Suprapubic skin (tissue), 4 donors: ENCODE measurements at regions not wholly inside any gene's neighbourhood (a gene's known extent, or its start where the extent isn't known, plus 50 kb on each side); places are given as distances from the start of the nearest gene placed in this dataset.

Experiments used
- CTCF ChIP-seq, 2 donors: fragments of 200-600 bp in 1 of 2; fragments of 450-650 bp in 1 of 2; sonication (generic) in 1 of 2; IDR thresholded peaks; one replicate each; pipeline ENCODE4 v1.5.1; 2016 to 2019; ENCODE audit warnings: antibody characterized with exemption in 2 of 2, mild to moderate bottlenecking in 1 of 2, moderate library complexity in 1 of 2
- POLR2A ChIP-seq, 2 donors: fragments of 450-650 bp; IDR thresholded peaks; one replicate each; pipeline ENCODE4 v1.6.1; 2017; ENCODE audit warnings: antibody characterized with exemption in 2 of 2, mild to moderate bottlenecking in 2 of 2, moderate library complexity in 2 of 2
- POLR2AphosphoS5 ChIP-seq, 3 donors: sonication (generic); formaldehyde crosslinking; IDR thresholded peaks; one replicate each; pipeline ENCODE4 v1.6.1; 2017; ENCODE audit warnings: antibody characterized with exemption in 3 of 3

- TF ChIP-seq POLR2AphosphoS5 (IDR thresholded peaks at IDR 0.05) (no peak), CTCF (IDR thresholded peaks at IDR 0.05) (no peak), POLR2A (IDR thresholded peaks at IDR 0.05) (no peak)
Observed at GRCh38 chr3:87349833-87350232, 73.4 kb upstream of the POU1F1 start.
